HG03103 (cell line): ENCODE measurements at regions not wholly inside any gene's neighbourhood (a gene's known extent, or its start where the extent isn't known, plus 50 kb on each side); places are given as distances from the start of the nearest gene placed in this dataset.

Experiments used
- ATAC-seq: cut with Tn5 transposase; IDR thresholded peaks from one replicate; pipeline ENCODE4 v1.9.1; 2021; ENCODE audit warnings: low read depth; ENCODE audit not compliant: unreplicated experiment

DNA sequence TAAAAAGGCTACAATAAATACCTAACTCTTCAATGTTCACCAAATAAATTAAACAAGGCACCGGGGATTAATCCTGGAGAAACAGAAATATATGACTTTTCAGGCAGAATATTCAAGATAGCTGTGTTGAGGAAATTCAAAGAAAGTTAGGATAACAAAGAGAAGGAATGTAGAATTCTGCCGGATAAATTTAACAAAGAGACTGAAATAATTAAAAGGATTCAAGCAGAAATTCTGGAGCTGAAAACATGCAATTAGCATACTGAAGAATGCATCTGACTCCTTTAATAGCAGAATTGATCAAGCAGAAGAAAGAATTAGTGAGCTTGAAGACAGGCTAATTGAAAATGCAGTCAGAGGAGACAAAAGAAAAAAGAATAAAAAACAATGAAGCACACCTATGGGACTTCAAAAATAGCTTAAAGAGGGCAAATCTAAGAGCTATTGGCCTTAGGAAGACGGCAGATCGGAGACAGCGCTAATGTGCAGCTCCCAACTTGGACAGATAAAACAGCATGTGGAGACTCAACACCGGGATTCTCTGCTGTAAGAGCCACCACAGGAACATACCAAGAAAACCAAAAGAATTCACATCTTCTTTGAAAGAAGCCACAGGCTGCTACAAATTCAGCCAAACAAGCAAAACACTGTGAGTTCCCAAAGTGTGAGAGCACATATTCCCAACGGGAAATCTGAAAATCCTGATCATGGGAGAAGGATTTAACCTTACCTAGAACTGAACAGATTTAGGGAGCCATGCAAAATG, 1290.9 kb downstream of the PCDH18 start:
- ATAC-seq: no peak

DNA sequence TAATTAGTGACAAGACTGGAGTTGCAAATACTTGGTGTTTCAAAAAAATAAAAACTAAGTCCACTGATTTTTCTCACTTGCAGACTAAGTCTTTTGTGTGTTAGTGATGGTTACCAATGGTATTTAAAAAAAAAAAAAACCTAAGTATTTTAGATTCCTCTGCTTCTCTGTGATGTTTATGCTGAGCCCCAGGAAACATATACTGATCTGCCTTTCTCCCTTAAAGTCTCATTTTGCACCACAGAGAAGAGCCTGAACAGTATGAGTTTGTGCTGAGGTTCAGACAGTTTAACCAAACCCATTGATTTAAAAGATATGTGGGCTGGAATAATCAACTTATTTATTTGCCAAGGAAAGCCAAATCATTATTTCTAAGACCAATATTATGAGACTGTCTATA, 1305.0 kb downstream of the PCDH18 start:
- no peak for ATAC-seq

DNA sequence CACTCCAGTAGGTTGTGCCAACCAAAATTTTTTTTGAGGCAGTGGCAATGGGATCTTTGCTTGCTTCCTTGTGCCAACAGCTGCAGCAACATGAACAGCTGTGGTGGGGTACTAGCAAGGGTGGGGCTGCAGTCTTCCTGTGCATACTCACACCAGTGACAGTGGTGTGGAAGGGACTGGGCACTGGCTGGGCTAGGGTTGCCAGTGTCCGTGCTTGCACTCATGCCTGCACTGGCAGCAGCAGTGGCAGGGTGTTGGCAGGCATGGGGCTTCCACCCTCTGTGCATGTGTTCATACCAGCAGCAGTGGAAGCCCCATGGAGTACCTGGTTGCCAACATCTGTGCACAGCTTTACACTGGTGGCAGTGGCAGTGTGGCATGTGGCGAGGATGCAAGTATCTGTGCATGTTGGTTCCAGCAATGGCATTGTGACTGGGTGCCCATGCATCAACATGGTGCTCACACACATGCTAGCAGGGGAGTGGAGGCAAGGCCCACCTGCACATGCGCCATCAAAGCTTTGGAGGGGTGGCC, 1312.6 kb downstream of the PCDH18 start:
- no peak for ATAC-seq

DNA sequence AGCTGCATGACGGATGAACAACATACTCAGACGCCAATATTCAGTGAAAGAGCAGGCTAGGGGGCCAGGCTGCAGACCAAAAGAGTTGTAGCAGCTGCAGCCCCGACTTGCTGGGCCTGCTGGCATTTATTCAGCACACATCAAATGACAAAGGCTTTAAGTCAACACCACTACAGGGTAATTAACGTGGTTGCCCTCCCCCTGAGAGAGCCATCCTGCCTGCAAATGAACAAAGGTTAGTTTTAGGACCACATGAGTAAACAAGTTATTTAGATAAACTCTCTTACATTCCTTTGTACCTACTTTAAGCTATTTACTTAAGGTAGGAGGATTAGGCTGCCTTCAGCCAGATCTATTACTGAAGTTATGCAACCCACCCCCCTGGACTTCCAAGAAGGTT, 1329.1 kb downstream of the PCDH18 start:
- ATAC-seq: no peak

DNA sequence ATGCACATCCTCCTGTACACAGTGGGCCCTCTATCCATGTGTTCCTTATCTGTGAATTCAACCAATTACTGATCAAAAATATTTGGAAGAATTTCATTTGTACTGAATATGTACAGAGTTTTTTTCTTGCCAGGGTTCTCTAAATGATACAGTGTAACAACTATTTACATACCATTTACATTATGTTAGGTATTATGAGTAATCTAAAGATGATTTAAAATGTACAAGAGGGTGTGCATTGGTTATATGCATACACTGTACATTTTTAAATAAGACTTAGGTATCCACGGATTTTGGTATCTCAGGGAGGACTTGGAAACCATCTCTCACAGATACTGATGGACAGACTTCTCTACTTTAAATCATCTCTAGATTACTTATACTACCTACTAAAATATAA, 1333.9 kb downstream of the PCDH18 start:
- ATAC-seq: no peak

DNA sequence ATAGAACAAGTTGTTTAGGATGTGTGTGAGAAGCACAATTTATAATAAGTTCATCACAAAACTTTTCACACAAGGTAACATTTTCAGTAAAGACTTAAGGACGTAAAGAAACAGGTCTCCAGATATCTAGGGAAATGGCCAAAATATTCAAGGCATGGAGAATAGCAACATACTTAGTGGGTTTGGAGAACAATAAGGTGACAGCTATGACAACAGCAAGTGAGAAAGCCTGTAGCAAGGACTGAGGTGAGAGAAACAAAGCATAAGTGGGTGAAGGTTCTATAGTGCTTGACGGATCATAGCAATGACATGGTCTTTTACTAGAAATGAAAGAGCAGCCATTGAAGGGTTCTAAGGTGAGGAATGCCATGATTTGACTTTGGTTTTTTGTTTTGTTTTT, 1337.3 kb downstream of the PCDH18 start:
- no peak for ATAC-seq

DNA sequence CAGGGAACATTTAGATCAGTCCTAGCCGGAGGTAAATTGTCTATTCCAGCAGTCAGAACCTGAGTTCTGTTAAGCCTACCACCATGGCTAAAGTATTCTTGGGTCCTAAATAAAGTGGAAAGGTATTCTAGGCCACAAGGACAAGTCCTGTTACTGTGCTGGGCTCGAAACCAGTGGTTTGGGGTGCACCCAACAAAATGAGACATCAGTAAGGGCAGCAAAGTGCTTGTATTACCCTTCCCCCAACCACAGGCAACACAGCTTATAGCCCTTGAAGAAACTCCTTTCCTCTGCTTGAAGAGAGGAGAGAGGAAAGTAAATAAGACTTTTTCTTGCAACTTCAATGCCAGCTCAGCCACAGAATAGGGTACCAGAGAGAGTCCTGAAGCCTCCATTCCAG, 1345.6 kb downstream of the PCDH18 start:
- ATAC-seq: no peak

DNA sequence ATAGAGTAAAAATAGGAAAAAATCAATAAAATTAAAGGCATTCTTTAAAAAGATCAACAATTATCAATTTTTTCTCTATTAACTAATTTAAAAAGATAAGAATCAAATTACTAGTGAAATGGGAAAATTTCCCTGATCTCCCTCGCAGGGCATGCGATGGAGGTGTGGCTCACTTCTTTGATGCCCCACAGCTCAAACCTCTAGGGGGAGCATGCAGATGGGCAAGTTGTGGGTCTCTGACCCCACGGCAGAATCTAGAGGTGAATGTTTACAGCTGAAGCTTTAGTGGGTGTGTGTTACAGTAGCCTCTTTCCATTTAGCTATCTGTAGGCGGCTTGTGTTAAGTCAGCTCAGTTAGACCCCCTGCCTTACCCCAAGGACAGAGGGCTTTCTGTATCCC, 1348.8 kb downstream of the PCDH18 start:
- ATAC-seq: no peak

DNA sequence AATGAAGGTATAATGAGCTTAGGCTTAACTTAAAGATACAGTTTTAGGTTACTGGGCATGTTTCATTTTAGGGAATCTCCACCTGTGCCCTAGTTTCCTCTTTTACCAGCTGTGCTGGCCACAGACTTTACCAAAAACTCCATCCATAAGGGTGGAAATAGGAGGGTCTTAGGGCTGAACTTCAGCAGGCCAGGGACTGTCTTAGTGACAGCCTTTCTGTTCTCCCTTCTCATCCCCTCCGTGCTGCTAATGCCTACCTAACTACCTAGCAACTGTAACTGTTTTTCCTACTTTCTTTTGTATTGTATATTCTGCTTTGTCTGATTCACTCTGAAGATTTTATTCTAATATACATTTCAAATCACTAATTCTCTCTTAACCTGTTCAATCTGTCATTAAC, 1375.3 kb downstream of the PCDH18 start:
- ATAC-seq: no peak

DNA sequence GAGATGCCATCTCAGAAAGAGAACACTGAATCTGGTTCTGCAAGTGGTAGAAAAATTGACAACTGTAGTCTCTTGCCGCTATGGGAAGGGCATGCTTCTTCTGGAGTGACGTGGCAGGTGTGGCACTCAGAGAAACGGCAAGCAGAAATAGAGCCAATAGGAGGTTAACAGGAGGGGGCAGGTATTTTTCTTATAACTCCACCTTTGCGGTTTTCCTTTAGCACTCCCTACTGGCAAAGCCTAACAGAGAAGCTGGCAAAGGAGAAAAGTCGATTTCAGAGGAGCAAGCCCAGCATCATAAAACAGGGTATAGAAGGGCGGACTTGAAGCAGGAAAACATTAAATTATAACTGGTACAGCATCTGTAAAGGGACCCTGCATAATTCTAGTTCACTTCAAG, 1382.2 kb downstream of the PCDH18 start:
- no peak for ATAC-seq

DNA sequence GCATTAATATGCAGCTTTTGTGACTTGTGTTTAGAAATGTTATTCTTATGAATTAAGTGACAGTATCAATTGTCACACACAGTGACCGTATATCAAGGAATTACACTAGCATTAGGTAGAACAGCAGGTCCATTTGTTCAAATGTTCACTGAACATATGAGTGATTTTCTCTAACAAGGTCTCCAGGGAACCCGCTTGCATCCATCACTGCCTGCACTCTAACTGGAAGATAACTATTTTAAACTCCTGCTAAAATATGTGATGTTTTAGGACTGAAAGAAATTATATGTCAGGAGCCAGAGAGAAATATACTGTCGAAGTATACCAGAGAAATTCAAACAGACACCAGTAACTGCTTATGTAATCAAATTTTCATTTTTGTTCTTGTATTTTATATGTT, 1395.7 kb downstream of the PCDH18 start:
- ATAC-seq: no peak

DNA sequence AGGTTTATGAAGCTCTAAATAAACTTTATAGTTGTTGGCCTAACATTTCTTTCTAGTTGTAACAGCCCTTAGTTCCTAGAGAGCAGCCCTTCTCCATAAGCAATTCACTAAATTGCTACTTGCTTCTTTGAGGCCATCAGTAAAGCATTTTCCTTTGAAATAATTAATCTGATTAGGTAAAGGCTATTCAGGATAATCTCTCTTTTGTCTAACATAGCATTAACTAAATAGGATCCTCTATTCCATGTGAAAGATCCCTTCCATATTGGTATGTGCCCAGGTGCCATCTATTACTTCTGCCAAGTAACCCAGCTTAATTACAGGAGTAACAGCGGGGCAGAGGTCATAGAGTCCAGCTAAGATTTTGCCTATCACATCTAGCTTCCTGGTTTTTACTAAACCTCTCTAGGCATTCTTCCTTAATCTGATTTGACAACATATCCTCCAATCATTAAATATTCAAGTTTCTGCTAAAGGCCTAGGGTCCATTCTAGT, 1408.0 kb downstream of the PCDH18 start:
- no peak for ATAC-seq

DNA sequence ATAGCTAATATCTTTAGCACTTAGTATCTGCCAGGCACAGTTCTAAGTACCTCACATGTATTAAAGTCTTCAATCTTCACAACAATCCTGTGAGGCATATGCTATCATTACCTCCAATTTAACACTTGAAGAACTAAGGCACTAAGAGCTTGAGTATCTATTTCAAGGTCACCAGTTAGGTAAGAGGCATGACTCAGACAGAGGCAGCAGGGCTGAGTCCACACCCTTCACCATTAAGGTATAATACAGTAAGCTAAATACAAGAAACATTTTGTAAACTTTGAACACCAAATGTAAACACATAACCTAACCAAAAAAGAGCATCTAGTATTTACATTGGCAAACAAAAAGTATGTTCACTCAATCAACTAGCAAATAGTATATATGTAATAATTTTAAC, 1410.9 kb downstream of the PCDH18 start:
- ATAC-seq: no peak

DNA sequence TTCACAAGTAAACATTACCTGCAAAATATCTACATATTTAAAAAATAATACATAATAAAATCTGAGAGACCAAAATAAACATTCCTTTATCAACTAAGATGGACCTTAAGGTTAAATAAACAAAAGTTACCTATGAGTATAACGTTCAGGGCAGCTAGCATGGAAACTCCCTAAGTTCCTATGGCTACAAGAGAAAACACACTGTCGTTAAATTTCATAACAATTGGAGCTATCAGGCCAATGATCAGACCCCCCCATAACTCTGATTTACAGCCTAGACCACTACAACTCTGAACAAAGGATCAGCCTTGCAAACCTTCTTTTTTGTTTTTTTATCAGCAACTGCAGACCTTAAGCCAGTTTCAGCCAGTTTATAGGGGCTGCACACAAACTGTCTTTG, 1418.4 kb downstream of the PCDH18 start:
- ATAC-seq: no peak

DNA sequence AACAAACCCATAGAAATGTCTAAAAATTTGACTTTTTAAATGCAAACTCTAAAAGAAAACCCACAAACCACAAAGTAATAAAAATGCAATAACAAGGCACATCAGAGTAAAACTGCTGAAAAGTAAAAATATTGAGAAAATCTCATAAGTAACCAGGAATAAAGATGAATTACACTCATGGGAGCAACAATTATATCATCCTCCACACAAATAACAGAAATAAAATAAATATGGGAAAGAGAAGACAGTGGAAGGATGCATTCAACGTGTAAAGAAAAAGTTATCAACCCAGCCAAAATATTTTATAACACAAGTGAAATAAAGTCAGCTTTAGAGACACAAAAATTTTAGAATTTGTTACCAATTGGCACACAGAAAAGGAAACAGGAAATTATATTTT, 1420.2 kb downstream of the PCDH18 start:
- no peak for ATAC-seq

DNA sequence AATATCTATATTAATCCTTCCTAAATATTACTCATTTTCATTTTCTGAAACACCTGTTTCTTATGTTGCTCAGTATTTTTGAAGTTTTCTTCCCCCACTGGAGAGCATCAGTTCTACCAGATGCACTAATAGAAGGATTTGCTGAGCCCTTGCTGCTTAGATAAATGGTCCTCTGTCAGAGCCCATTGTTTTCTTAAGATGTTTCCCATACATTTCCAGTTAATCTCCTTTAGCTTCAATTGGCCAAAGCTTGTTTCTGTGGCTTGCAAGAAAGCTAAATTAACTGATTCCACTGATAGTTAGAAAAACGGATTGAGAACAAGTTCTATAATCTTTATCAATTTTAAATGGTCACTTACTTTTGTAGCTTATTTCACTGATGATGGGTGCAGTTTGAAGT, 1425.5 kb downstream of the PCDH18 start:
- no peak for ATAC-seq

DNA sequence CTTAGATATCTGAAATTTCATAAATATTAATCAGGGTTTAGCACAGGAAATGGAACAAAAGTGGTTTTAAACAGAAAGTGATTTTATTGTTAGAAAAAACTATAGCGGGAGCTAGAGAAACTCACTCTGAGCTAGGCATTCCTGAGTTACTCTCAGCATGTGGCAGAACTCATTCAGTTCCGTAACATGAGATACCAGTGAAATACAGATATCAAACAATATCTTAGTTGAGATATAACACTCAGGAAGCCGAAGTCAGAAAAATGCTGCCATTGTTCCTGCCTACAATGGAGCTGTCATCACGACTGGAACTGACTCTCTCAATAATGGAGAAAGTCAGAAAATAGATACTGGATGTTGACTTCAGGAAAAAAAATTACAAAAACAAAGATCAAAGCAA, 1428.7 kb downstream of the PCDH18 start:
- ATAC-seq: no peak

DNA sequence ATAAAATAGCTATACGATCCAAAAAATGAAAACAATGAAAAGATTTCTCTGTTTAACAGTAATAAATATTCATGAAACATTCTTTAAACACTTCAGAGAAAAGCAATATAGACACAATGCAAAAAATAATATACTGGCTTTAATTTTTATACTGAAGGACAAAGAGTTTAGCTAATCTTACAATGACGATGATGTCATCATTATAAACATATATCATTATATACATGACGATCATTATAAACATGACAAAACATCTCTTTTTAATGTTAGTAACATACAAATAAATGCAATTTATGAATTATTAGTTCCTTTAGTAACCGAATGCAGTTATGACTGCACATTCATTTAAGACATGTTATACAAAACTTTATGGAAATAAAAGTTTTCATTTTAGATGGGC, 1434.6 kb downstream of the PCDH18 start:
- ATAC-seq: no peak

DNA sequence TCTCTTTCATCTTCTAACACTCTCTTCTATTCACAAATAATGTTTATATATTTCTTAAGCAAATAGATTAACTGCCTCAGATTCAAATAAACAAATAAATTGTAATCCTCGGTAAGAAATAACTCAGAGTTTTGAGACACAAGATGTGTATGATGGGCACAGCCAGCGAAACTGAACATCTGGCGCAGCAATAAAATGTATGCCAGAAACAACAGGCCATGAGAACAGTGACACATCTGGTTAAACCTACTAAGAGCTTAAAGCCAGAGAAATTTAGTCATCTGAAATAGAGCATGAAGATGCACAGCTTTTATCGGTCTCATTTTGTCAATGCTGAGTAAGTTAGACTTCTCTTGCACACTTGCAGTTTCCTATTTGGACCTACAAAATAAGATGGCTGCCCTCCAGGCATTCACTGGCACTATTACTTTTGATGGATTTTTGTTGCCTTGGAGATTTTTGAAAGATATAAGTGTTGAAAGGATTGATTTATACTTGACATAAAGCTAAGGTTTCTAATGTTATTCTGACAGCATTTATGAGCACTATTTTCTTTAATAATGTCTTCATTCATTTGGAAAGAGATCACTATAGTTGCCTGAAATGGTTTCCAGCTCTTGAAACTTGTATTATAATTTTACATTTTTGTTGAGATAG, 1444.0 kb downstream of the PCDH18 start:
- no peak for ATAC-seq

DNA sequence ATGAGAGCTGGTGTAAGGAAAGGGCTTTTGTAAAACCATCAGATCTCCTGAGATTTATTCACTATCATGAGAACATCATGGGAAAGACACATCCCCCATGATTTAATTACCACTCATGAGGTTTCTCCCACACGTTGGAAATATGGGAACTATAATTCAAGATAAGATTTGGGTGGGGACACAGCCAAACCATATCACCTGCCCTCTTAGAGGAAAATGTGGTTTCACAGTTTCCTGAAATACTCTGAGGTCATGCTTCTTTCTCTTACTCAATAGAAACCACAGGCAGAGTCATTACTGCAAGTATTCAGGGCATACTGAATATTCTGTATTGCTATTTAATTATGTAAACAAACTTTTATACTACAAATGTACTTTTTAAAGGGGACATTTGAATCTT, 1453.3 kb downstream of the PCDH18 start:
- no peak for ATAC-seq

DNA sequence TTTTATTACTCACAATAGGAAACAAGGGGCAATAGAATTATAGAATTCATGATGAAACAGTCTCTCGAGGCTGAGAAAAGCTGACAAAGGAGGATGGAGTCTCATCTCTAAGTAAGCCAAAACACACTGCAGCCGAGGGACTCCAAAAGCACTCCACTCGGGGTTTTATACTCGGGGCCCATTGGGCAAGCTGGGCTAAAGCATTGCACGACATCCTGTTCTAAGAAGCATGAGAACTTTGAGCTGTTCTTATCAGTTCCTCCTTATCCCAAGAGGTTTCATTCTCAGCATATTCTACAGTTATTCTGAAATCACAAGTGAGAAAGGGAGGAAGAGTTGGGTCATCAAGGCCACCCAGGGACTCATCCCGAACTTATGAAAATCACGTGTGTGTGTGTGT, 1475.5 kb downstream of the PCDH18 start:
- ATAC-seq: no peak

DNA sequence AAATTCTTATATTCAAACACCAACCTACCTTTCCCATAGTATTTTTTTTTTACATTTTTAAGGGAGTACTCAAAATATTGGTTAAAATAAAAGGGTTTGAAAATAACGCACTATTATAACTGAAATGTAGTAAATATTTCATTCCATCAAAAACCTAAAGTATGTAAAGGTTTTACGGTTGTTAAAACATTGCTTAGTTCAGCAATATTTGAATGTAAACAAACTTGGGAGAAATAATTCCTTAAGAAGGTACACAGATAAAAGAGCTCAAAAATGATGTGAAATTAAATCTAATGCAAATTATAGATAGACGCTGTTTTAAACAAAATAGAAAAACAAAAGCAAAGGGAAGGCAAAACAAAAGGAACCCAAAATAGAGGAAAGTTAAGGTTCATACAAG, 1476.9 kb downstream of the PCDH18 start:
- ATAC-seq: no peak
